ENCODE measurements at regions not wholly inside any gene's neighbourhood (a gene's known extent, or its start where the extent isn't known, plus 50 kb on each side); places are given as distances from the start of the nearest gene placed in this dataset.

DNA sequence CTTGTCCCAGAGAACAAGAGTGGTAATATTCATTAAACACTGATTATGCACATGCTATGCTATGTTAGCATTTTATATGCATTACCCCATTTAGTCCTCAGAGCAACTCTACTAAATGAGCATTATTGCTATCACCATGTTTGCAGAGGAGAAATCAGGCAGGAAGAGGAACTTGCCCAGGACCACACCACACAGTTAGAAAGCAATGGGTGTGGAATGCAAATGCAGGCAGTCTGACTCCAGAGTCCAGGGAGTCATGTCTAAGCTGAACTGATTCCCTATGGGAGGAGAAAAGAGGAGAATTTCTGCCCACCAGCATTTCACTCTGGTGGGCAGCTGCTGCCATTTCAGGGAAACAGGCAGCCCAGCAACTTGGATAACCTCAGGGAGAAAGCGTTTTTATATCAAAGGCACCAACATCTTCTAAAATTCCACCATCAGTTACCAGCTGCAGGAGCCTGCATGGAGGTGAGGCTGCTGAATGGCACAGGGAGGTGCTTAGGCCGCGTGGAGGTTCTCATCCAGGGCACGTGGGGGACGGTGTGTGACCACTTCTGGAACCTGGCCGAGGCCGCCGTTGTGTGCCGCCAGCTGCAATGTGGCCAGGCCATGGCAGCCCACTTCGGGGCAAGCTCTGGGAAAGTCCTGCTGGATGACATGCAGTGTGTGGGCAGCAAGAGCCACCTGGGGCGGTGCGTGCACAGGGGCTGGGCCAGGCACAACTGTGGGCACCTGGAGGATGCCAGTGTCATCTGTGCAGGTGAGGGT, 68.2 kb upstream of the C10orf120 start:
- H2AK5ac ChIP-seq (ENCODE audit: low read depth, low read length): no peak overlapping the region
- H4K8ac ChIP-seq (ENCODE audit: low read depth in 2 of 2, low read length in 2 of 2): no peak overlapping the region
- H3K27me3 ChIP-seq (ENCODE audit: control insufficient read depth, insufficient read depth, low read length): no peaks in the 10 kb centered on the region
- H4K20me1 ChIP-seq (ENCODE audit: insufficient read depth, low read length): no peaks in the 10 kb centered on the region
- H3K23ac ChIP-seq (ENCODE audit: low read depth, low read length): no peak overlapping the region
- TF ChIP-seq CEBPB (IDR thresholded peaks at IDR 0.05; ENCODE audit: low read depth, low read length) (no peak), RCOR1 (IDR thresholded peaks at IDR 0.05; ENCODE audit: insufficient replicate concordance, low read length) (no peak), RFX5 (IDR thresholded peaks at IDR 0.05; ENCODE audit: low read depth, low read length) (no peak), USF2 (IDR thresholded peaks at IDR 0.05; ENCODE audit: low read depth, low read length) (no peak), MAZ (IDR thresholded peaks at IDR 0.05; ENCODE audit: borderline replicate concordance, low read depth, low read length) (no peak), SMC3 (IDR thresholded peaks at IDR 0.05; ENCODE audit: low read depth, low read length) (no peak), NFE2L2 (IDR thresholded peaks at IDR 0.05; ENCODE audit: low read depth, low read length) (no peak), CHD1 (IDR thresholded peaks at IDR 0.05; ENCODE audit: low read depth, low read length) (no peak), ELK1 (IDR thresholded peaks at IDR 0.05; ENCODE audit: borderline replicate concordance, low read depth, low read length) (no peak), POLR2A (IDR thresholded peaks at IDR 0.05; ENCODE audit: low read depth, low read length) (no peak), FOS (IDR thresholded peaks at IDR 0.05; ENCODE audit: low read depth, low read length) (no peak), MXI1 (IDR thresholded peaks at IDR 0.05; ENCODE audit: borderline replicate concordance, low read depth, low read length) (no peak), BHLHE40 (IDR thresholded peaks at IDR 0.05; ENCODE audit: low read depth, low read length) (no peak)
- TF ChIP-seq, protein P1, sequence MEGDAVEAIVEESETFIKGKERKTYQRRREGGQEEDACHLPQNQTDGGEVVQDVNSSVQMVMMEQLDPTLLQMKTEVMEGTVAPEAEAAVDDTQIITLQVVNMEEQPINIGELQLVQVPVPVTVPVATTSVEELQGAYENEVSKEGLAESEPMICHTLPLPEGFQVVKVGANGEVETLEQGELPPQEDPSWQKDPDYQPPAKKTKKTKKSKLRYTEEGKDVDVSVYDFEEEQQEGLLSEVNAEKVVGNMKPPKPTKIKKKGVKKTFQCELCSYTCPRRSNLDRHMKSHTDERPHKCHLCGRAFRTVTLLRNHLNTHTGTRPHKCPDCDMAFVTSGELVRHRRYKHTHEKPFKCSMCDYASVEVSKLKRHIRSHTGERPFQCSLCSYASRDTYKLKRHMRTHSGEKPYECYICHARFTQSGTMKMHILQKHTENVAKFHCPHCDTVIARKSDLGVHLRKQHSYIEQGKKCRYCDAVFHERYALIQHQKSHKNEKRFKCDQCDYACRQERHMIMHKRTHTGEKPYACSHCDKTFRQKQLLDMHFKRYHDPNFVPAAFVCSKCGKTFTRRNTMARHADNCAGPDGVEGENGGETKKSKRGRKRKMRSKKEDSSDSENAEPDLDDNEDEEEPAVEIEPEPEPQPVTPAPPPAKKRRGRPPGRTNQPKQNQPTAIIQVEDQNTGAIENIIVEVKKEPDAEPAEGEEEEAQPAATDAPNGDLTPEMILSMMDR (conservative IDR thresholded peaks at IDR 0.05; ENCODE audit: low read depth, low read length): no peak
- H3K56ac ChIP-seq (ENCODE audit: extremely low read depth, insufficient read depth, low read length): no peak overlapping the region
- H2BK15ac ChIP-seq (ENCODE audit: low read depth, low read length): no peak overlapping the region
- no peak overlapping the region for H3K27ac ChIP-seq (ENCODE audit: insufficient read depth, low read length)
- in situ Hi-C loops (cut with MboI; ENCODE audit: low sequenced_read_pairs): no loop called here
- H3K4ac ChIP-seq (ENCODE audit: low read depth, low read length): no peak overlapping the region
- no peak for ATAC-seq (ENCODE audit: low read depth)
- H3K9me3 ChIP-seq (ENCODE audit: control insufficient read depth, insufficient read depth, low read length): no peaks in the 10 kb centered on the region; the same call in 1 of the 2 replicates
- no peak overlapping the region for H2BK5ac ChIP-seq (ENCODE audit: low read depth, low read length, poor library complexity, severe bottlenecking)
- no peak overlapping the region for H4K5ac ChIP-seq (ENCODE audit: low read depth, low read length)
- H2AK9ac ChIP-seq (replicated peaks; ENCODE audit: low read depth, low read length, poor library complexity): no peak overlapping the region
- 40% methylated on average over 1 of the region's 12 CpGs; no CpG with 5 or more reads in 1 of the 2 experiments for WGBS, 2 experiments (ENCODE audit: extremely low coverage in 2 of 2, insufficient read length in 1 of 2)
- H2BK120ac ChIP-seq (ENCODE audit: low read depth, low read length): no peak overlapping the region
- no peak overlapping the region for H3K9ac ChIP-seq (ENCODE audit: low read depth, low read length)
- CTCF ChIA-PET: no interaction called here
- no peak overlapping the region for H3K14ac ChIP-seq (replicated peaks; ENCODE audit: low read depth, low read length)
- H3K4me2 ChIP-seq (ENCODE audit: low read depth, low read length): no peak overlapping the region
- H3K36me3 ChIP-seq (ENCODE audit: control insufficient read depth, insufficient read depth, low read length): no peaks in the 10 kb centered on the region
- no peaks in the 10 kb centered on the region for H3K9me1 ChIP-seq (ENCODE audit: insufficient read depth, low read length)
- DNase-seq: no peak
- no peak overlapping the region for H2BK20ac ChIP-seq (ENCODE audit: low read depth, low read length)
- H4K91ac ChIP-seq (ENCODE audit: insufficient read depth, low read depth, low read length): no peak overlapping the region
- H2AFZ ChIP-seq (replicated peaks; ENCODE audit: low read length, poor library complexity): no peak overlapping the region
- H3K4me1 ChIP-seq (ENCODE audit: control insufficient read depth, insufficient read depth, low read length): no peaks in the 10 kb centered on the region
- dilution Hi-C loops (cut with HindIII; ENCODE audit: low sequenced_read_pairs, unreplicated experiment): no loop called here
- POLR2A ChIA-PET (ENCODE audit: unreplicated experiment): no interaction called here
- H3K18ac ChIP-seq (ENCODE audit: low read depth, low read length): no peak overlapping the region
- no TSS peak for BruUV-seq (replicated peaks)
- H3K79me1 ChIP-seq (ENCODE audit: low read depth in 1 of 2, low read length in 2 of 2): no peaks in the 10 kb centered on the region
- intact Hi-C loops (cut with micrococcal nuclease): no loop called here
- no peak overlapping the region for H3K4me3 ChIP-seq (ENCODE audit: insufficient read depth, low read depth, low read length)
